IPS-15b (cell line): ENCODE measurements at regions not wholly inside any gene's neighbourhood (a gene's known extent, or its start where the extent isn't known, plus 50 kb on each side); places are given as distances from the start of the nearest gene placed in this dataset.

Experiments used
- H3K27me3 ChIP-seq: one replicate; pipeline ENCODE4 v1.6.1; 2013; ENCODE audit warnings: low read length; ENCODE audit not compliant: control insufficient read depth, insufficient read depth
- H3K36me3 ChIP-seq: one replicate; pipeline ENCODE4 v1.6.1; 2013; ENCODE audit warnings: low read length; ENCODE audit not compliant: control insufficient read depth, insufficient read depth
- H3K4me1 ChIP-seq: one replicate; pipeline ENCODE4 v1.6.1; 2013; ENCODE audit warnings: mild to moderate bottlenecking, low read length; ENCODE audit not compliant: control insufficient read depth, insufficient read depth
- H3K4me3 ChIP-seq: one replicate; pipeline ENCODE4 v1.5.1; 2013; ENCODE audit warnings: low read depth, low read length
- H3K9ac ChIP-seq: one replicate; pipeline ENCODE4 v1.6.1; 2013; ENCODE audit warnings: low read depth, mild to moderate bottlenecking, low read length
- H3K9me3 ChIP-seq: one replicate; pipeline ENCODE4 v1.6.1; 2013; ENCODE audit warnings: mild to moderate bottlenecking, low read length; ENCODE audit not compliant: control insufficient read depth, insufficient read depth

DNA sequence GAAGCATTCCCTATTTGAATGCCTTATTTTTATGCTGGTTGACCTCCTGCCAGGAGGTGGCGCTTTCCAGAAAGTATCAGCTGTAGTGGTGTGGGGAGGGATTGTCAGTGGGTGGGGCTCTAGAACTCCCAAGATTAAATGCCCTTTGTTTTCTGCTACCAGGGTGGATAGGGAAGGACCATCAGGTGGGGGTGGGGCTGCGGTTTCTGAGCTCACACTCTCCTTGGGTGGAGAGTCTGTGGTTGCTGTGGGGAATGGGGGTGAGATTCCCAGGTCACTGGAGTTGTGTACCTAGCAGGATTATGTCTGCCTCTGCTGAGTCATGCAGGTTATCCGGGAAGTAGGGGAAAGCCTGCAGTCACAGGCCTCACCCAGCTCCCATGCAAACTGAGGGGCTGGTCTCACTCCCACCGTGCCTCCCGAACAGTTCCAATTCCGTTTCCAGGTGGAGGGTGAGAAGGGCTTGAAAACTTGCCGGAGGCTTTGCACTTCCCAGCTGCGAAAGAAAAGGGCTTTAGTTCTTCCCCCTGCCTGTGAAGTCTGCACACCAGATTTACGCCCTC, 68.3 kb downstream of the ALG10B start:
- Histone ChIP-seq H3K27me3 (no peaks in the 10 kb centered on the region), H3K4me1 (peaks cover 3% of the 10 kb centered on the region), H3K4me3 (peak overlapping the region; percentile 40), H3K9me3 (no peaks in the 10 kb centered on the region), H3K36me3 (no peaks in the 10 kb centered on the region), H3K9ac (peak overlapping the region; percentile 41)

DNA sequence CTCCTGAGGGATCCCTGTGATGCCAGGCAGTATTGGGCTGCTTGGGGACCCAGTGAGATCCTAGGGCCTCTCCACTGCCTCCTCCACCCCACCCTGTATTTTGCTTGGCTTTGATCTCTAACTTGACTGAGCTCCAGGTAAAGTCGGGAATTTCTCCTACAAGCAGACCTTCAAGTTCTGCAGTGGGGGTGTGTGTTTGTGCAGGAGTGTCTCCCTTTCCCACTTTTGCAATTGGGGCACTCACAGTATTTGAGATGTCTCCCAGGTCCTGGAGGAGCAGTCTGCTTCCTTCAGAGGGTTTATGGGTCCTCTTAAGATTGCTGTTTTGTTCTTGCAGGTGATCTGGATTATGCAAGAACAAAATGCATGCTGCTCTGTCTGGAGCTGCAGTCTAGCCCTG, 68.9 kb downstream of the ALG10B start:
- Histone ChIP-seq H3K4me1 (peaks cover 3% of the 10 kb centered on the region), H3K36me3 (no peaks in the 10 kb centered on the region), H3K4me3 (peak overlapping the region; percentile 40), H3K27me3 (no peaks in the 10 kb centered on the region), H3K9ac (peak overlapping the region; percentile 41), H3K9me3 (no peaks in the 10 kb centered on the region)

DNA sequence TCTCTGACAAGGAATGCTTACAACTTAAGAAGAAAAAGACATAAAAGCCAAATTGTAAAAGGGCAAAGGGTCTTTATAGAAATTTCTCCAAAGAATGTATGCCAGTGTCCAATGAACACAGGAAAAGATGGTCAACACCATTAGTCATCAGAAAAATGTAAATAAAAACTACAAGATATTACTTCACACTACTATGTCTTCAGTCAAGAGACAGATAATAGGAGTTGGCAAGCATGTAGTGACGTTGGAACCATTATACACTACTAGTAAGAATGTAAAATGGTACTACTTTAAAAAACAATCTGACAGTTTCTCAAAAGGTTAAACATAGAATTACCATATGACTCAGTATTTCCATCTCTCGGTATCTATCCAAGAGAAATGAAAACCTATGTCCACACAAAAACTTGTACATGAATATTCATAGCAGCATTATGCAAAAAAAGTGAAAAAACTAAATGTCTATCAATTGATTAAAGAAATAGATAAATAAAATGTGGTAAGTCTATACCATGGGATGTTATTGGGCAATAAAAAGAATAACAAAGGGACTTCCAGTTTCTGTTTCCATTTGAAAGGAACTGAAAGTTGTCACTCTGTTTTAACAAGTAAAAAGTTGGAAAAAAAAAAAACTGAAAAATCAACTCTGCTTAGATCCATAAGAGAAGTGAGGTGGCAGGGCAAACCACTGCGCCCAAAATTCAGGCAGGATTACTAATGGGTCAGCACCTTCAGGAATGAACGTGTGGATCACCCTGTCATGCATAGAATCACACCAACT, 69.8 kb downstream of the ALG10B start:
- Histone ChIP-seq H3K9ac (no peak overlapping the region), H3K4me3 (no peak overlapping the region), H3K9me3 (no peaks in the 10 kb centered on the region), H3K27me3 (no peaks in the 10 kb centered on the region), H3K4me1 (peaks cover 3% of the 10 kb centered on the region), H3K36me3 (no peaks in the 10 kb centered on the region)

DNA sequence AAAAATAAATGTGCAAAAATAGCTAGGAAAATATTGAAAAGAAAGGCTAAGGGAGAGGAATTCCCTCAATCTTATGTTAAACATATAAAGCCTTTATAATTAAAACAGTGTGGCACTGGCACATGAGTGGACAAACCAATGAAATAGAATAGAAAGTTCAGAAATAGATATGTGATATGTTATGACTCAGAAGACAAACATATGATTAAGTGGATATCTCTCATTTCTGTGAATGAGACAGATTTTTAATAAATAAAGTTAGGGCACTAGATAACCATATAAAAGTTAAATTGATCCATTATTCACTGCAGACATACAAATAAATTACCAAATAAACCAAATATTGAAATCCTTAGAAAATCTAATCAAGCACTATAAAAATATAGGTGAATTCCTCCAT, 73.0 kb downstream of the ALG10B start:
- Histone ChIP-seq H3K9ac (no peak overlapping the region), H3K4me3 (no peak overlapping the region), H3K4me1 (peaks cover 3% of the 10 kb centered on the region), H3K9me3 (no peaks in the 10 kb centered on the region), H3K36me3 (no peaks in the 10 kb centered on the region), H3K27me3 (no peaks in the 10 kb centered on the region)

GRCh38 chr12:38391007-38391406, 74.4 kb downstream of the ALG10B start:
- Histone ChIP-seq H3K4me1 (no peaks in the 10 kb centered on the region), H3K36me3 (no peaks in the 10 kb centered on the region), H3K27me3 (no peaks in the 10 kb centered on the region), H3K9me3 (no peaks in the 10 kb centered on the region), H3K9ac (no peak overlapping the region), H3K4me3 (no peak overlapping the region)

- H3K4me1 ChIP-seq, result no peaks in the 10 kb centered on the region
- no peaks in the 10 kb centered on the region for H3K9me3 ChIP-seq
- H3K9ac ChIP-seq, result no peak overlapping the region
- H3K27me3 ChIP-seq, result no peaks in the 10 kb centered on the region
- no peaks in the 10 kb centered on the region for H3K36me3 ChIP-seq
- H3K4me3 ChIP-seq, result no peak overlapping the region
These were observed 76.1 kb downstream of the ALG10B start for GRCh38 chr12:38392554-38393144.

DNA sequence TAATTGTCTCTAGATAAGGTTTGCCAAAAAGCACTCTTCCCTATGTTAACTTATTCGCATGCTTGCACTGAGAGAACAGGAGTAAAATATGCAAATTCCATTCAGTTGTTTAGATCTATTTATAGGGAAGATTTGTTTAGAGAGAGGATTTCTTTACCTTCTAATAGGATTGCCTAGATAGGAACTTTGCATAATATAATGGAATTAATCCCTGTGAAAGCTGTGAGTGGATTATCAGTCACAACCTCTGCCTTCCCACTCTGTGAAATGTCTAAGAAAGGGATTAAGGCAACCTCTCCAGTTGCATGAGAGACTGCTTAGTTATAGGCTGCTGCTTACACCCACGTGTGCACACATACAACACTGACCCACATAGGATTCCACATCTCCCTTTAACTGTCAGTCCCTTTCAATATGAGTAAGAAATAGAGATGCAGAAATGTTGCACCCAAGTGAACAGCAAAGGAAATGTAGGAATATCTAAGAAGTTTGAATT, 83.2 kb downstream of the ALG10B start:
- Histone ChIP-seq H3K4me1 (peaks cover 3% of the 10 kb centered on the region), H3K9ac (no peak overlapping the region), H3K9me3 (no peaks in the 10 kb centered on the region), H3K4me3 (no peak overlapping the region), H3K36me3 (no peaks in the 10 kb centered on the region), H3K27me3 (no peaks in the 10 kb centered on the region)

DNA sequence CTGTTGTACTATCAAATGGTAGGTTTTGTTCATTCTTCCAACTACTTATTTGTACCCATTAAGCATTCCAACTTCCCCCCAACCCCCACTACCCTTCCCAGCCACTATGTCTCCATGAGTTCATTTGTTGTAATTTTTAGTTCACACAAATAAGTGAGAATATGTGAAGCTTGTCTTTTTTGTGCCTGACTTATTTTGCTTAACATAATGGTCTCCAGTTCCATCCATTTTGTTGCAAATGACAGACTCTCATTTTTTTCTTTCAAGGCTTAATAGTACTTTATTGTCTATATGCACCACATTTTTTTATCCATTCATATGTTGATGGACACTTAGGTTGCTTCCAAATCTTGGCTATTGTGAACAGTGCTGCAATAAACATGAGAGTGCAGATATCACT, 86.2 kb downstream of the ALG10B start:
- no peak overlapping the region for H3K4me3 ChIP-seq
- no peak overlapping the region for H3K9ac ChIP-seq
- H3K27me3 ChIP-seq, result no peaks in the 10 kb centered on the region
- H3K9me3 ChIP-seq, result no peaks in the 10 kb centered on the region
- peaks cover 3% of the 10 kb centered on the region for H3K4me1 ChIP-seq
- no peaks in the 10 kb centered on the region for H3K36me3 ChIP-seq

DNA sequence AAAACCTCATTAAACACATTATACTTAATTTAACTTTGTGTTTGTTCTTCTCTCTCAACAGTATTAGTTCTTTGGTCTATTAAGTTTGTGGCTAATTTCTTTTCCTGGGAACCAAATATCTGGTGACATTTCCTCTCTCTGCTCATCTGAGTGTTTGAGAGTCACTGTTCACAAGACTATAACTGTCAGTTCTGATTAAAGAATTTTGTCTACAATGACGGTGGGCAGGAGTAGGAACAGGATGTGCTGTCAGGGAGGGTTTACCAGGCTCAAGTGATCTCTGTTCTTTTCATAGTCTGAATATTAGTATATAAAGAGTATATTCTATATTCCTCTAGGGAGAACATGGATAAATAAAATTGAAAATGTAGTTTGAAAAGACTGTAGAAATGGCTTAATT, 92.9 kb downstream of the ALG10B start:
- peaks cover 20% of the 10 kb centered on the region for H3K4me1 ChIP-seq
- H3K9me3 ChIP-seq, result no peaks in the 10 kb centered on the region
- H3K4me3 ChIP-seq, result no peak overlapping the region
- H3K9ac ChIP-seq, result no peak overlapping the region
- H3K36me3 ChIP-seq, result no peaks in the 10 kb centered on the region
- no peaks in the 10 kb centered on the region for H3K27me3 ChIP-seq

DNA sequence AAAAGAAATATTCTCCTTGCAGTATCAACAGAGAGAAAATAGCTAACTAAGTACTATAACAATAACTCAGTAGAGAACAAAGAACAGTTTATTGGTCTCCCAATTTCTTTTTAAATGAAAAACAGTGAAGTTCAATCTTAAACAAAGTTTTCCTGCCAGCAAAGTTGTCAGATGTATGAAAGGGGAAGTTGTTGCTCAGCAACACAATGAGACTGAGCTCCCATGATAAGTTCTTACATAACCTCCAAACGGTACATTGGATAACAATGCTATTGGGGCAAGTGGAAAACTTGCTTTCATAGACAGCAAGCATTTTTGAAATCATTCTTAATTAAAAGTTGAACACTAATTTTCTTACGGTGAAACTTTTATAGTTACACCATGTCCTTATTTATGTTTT, 94.9 kb downstream of the ALG10B start:
- Histone ChIP-seq H3K9ac (no peak overlapping the region), H3K9me3 (no peaks in the 10 kb centered on the region), H3K36me3 (no peaks in the 10 kb centered on the region), H3K27me3 (no peaks in the 10 kb centered on the region), H3K4me3 (no peak overlapping the region), H3K4me1 (peaks cover 20% of the 10 kb centered on the region)

GRCh38 chr12:38411946-38412345, 95.4 kb downstream of the ALG10B start:
- no peak overlapping the region for H3K9ac ChIP-seq
- H3K27me3 ChIP-seq, result no peaks in the 10 kb centered on the region
- H3K9me3 ChIP-seq, result no peaks in the 10 kb centered on the region
- H3K4me1 ChIP-seq, result peaks cover 20% of the 10 kb centered on the region
- no peaks in the 10 kb centered on the region for H3K36me3 ChIP-seq
- H3K4me3 ChIP-seq, result no peak overlapping the region

GRCh38 chr12:38417101-38417500, 100.5 kb downstream of the ALG10B start:
- no peak overlapping the region for H3K9ac ChIP-seq
- peaks cover 12% of the 10 kb centered on the region for H3K4me1 ChIP-seq
- H3K27me3 ChIP-seq, result no peaks in the 10 kb centered on the region
- no peaks in the 10 kb centered on the region for H3K36me3 ChIP-seq
- H3K4me3 ChIP-seq, result no peak overlapping the region
- H3K9me3 ChIP-seq, result no peaks in the 10 kb centered on the region
